ENCODE measurements at regions not wholly inside any gene's neighbourhood (a gene's known extent, or its start where the extent isn't known, plus 50 kb on each side); places are given as distances from the start of the nearest gene placed in this dataset.

- peaks cover 6 to 22% (median 14%) of the 10 kb centered on the region in 3 donors for H3K27me3 Mint-ChIP-seq (ENCODE audit: low read depth in 3 of 3)
- Histone ChIP-seq H3K9ac (ENCODE audit: insufficient read depth, low read length, poor library complexity, severe bottlenecking) (no peak overlapping the region), H4K20me1 (ENCODE audit: insufficient read depth, low read length) (no peaks in the 10 kb centered on the region), H3K27ac (ENCODE audit: low read depth in 1 of 2, low read length in 2 of 2) (no peak overlapping the region), H3K9me3 (replicated peaks in 1 of 2; ENCODE audit: control insufficient read depth in 1 of 2, insufficient read depth in 1 of 2, low read length in 2 of 2) (no peaks in the 10 kb centered on the region), H2AFZ (ENCODE audit: insufficient read depth, low read depth, low read length, poor library complexity, severe bottlenecking) (no peak overlapping the region), H3K27me3 (ENCODE audit: control insufficient read depth in 2 of 2, insufficient read depth in 2 of 2, low read length in 2 of 2) (no peaks in the 10 kb centered on the region), H3K79me2 (ENCODE audit: insufficient read depth, low read length) (no peaks in the 10 kb centered on the region), H3K4me1 (ENCODE audit: control insufficient read depth in 1 of 2, insufficient read depth in 2 of 2, low read length in 2 of 2) (no peaks in the 10 kb centered on the region), H3K4me3 (replicated peaks in 1 of 3; ENCODE audit: low read depth in 2 of 3, low read length in 3 of 3) (no peak overlapping the region), H3K36me3 (replicated peaks in 1 of 2; ENCODE audit: control insufficient read depth in 1 of 2, insufficient read depth in 2 of 2, low read length in 2 of 2) (no peaks in the 10 kb centered on the region), H3K4me2 (replicated peaks; ENCODE audit: extremely low read depth, low read length, poor library complexity, severe bottlenecking) (no peak overlapping the region)
- peak overlapping the region in 1 of 2 donors; percentile 43 for H3K4me3 Mint-ChIP-seq
- H3K9me3 Mint-ChIP-seq: peaks cover 0 to 3% (median 0%) of the 10 kb centered on the region in 7 donors
- H3K27ac Mint-ChIP-seq: peak overlapping the region in 2 of 7 donors; percentile 31 to 42
- WGBS (ENCODE audit: insufficient coverage): 47% methylated on average over 11 of the region's 12 CpGs
- TF ChIP-seq, protein P1, sequence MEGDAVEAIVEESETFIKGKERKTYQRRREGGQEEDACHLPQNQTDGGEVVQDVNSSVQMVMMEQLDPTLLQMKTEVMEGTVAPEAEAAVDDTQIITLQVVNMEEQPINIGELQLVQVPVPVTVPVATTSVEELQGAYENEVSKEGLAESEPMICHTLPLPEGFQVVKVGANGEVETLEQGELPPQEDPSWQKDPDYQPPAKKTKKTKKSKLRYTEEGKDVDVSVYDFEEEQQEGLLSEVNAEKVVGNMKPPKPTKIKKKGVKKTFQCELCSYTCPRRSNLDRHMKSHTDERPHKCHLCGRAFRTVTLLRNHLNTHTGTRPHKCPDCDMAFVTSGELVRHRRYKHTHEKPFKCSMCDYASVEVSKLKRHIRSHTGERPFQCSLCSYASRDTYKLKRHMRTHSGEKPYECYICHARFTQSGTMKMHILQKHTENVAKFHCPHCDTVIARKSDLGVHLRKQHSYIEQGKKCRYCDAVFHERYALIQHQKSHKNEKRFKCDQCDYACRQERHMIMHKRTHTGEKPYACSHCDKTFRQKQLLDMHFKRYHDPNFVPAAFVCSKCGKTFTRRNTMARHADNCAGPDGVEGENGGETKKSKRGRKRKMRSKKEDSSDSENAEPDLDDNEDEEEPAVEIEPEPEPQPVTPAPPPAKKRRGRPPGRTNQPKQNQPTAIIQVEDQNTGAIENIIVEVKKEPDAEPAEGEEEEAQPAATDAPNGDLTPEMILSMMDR (IDR thresholded peaks at IDR 0.05): no peak
- peak in 1 of 3 donors; percentile 43 for DNase-seq
- H3K36me3 Mint-ChIP-seq: no peaks in the 10 kb centered on the region
- intact Hi-C loops (cut with micrococcal nuclease): no loop called here
- peaks cover 2% of the 10 kb centered on the region for H3K4me1 Mint-ChIP-seq
Measured at GRCh38 chr11:69210310-69211035, 54.7 kb downstream of the SMIM38 start.

- Mint-ChIP-seq H3K9me3 (peaks cover 0 to 3% (median 0%) of the 10 kb centered on the region in 7 donors), H3K36me3 (no peaks in the 10 kb centered on the region), H3K27me3 (ENCODE audit: low read depth in 3 of 3) (peaks cover 6 to 25% (median 14%) of the 10 kb centered on the region in 3 donors), H3K4me3 (no peak overlapping the region), H3K27ac (no peak overlapping the region), H3K4me1 (peaks cover 2% of the 10 kb centered on the region)
- no peak overlapping the region for H3K4me3 ChIP-seq (replicated peaks in 1 of 3; ENCODE audit: low read depth in 2 of 3, low read length in 3 of 3)
- no peaks in the 10 kb centered on the region for H3K9me3 ChIP-seq (replicated peaks in 1 of 2; ENCODE audit: control insufficient read depth in 1 of 2, insufficient read depth in 1 of 2, low read length in 2 of 2)
- no peak overlapping the region for H2AFZ ChIP-seq (ENCODE audit: insufficient read depth, low read depth, low read length, poor library complexity, severe bottlenecking)
- no peaks in the 10 kb centered on the region for H4K20me1 ChIP-seq (ENCODE audit: insufficient read depth, low read length)
- H3K27me3 ChIP-seq (ENCODE audit: control insufficient read depth in 2 of 2, insufficient read depth in 2 of 2, low read length in 2 of 2): no peaks in the 10 kb centered on the region
- H3K79me2 ChIP-seq (ENCODE audit: insufficient read depth, low read length): no peaks in the 10 kb centered on the region
- no peak overlapping the region for H3K4me2 ChIP-seq (replicated peaks; ENCODE audit: extremely low read depth, low read length, poor library complexity, severe bottlenecking)
- intact Hi-C loops (cut with micrococcal nuclease): no loop called here
- WGBS (ENCODE audit: insufficient coverage): 39% methylated on average over 3 of the region's 6 CpGs
- no peaks in the 10 kb centered on the region for H3K36me3 ChIP-seq (replicated peaks in 1 of 2; ENCODE audit: control insufficient read depth in 1 of 2, insufficient read depth in 2 of 2, low read length in 2 of 2)
- no peak overlapping the region for H3K27ac ChIP-seq (ENCODE audit: low read depth in 1 of 2, low read length in 2 of 2)
- no peaks in the 10 kb centered on the region for H3K4me1 ChIP-seq (ENCODE audit: control insufficient read depth in 1 of 2, insufficient read depth in 2 of 2, low read length in 2 of 2)
- DNase-seq: no peak
- H3K9ac ChIP-seq (ENCODE audit: insufficient read depth, low read length, poor library complexity, severe bottlenecking): no peak overlapping the region
- TF ChIP-seq, protein P1 (IDR thresholded peaks at IDR 0.05): no peak
Measured at GRCh38 chr11:69211540-69211919, 55.8 kb downstream of the SMIM38 start.
